Trophoblast cell (in vitro differentiated cells and primary cell): ENCODE measurements at regions not wholly inside any gene's neighbourhood (a gene's known extent, or its start where the extent isn't known, plus 50 kb on each side); places are given as distances from the start of the nearest gene placed in this dataset.
A peak's percentile ranks its signal among the peaks of the same experiment; 100 is the strongest.
"Not testable (repeated sequence)": the region's sequence is repeated elsewhere in the genome, so short reads cannot be mapped to it uniquely, and the experiment has no call there.

Experiments
- DNase-seq, 2 donors: peaks; one replicate each; pipeline ENCODE4 v3.0.0-alpha.2; 2016
- H2AFZ ChIP-seq: 2 replicates; pipeline ENCODE4 v1.6.1; 2013; ENCODE audit warnings: low read length, moderate library complexity, mild to moderate bottlenecking; ENCODE audit not compliant: insufficient read depth, poor library complexity
- H2AK5ac ChIP-seq: 2 replicates; pipeline ENCODE4 v1.6.1; 2013; ENCODE audit warnings: mild to moderate bottlenecking, low read length
- H2BK120ac ChIP-seq: 2 replicates; pipeline ENCODE4 v1.6.1; 2013; ENCODE audit warnings: low read length, mild to moderate bottlenecking, moderate library complexity; ENCODE audit not compliant: insufficient read depth, poor library complexity
- H2BK12ac ChIP-seq: 2 replicates; pipeline ENCODE4 v1.6.1; 2013; ENCODE audit warnings: mild to moderate bottlenecking, low read length, moderate library complexity
- H2BK5ac ChIP-seq: 2 replicates; pipeline ENCODE4 v1.6.1; 2013; ENCODE audit warnings: low read length, low read depth, moderate library complexity, mild to moderate bottlenecking; ENCODE audit not compliant: poor library complexity
- H3K14ac ChIP-seq: 2 replicates; pipeline ENCODE4 v1.6.1; 2013; ENCODE audit warnings: mild to moderate bottlenecking, low read length
- H3K18ac ChIP-seq: 2 replicates; pipeline ENCODE4 v1.6.1; 2013; ENCODE audit warnings: mild to moderate bottlenecking, low read length
- H3K23ac ChIP-seq: 2 replicates; pipeline ENCODE4 v1.6.1; 2013; ENCODE audit warnings: low read length
- H3K27ac ChIP-seq: 2 replicates; pipeline ENCODE4 v1.5.1; 2013; ENCODE audit warnings: low read depth, mild to moderate bottlenecking, inconsistent platforms, low read length, moderate library complexity
- H3K27me3 ChIP-seq: 2 replicates; pipeline ENCODE4 v1.6.1; 2013; ENCODE audit warnings: inconsistent platforms, mild to moderate bottlenecking, low read length, moderate library complexity; ENCODE audit not compliant: insufficient read depth
- H3K36me3 ChIP-seq, 2 experiments: 1 replicate in 1 of 2; 2 replicates in 1 of 2; pipeline ENCODE4 v1.6.1; 2013; ENCODE audit warnings: low read length in 2 of 2, mild to moderate bottlenecking in 2 of 2, moderate library complexity in 1 of 2; ENCODE audit not compliant: insufficient read depth in 2 of 2, control insufficient read depth in 1 of 2
- H3K4ac ChIP-seq: 2 replicates; pipeline ENCODE4 v1.6.1; 2013; ENCODE audit warnings: low read depth, mild to moderate bottlenecking, low read length, moderate library complexity
- H3K4me1 ChIP-seq, 2 experiments: 1 replicate in 1 of 2; 2 replicates in 1 of 2; pipeline ENCODE4 v1.6.1; 2013; ENCODE audit warnings: low read length in 2 of 2, mild to moderate bottlenecking in 2 of 2, moderate library complexity in 1 of 2; ENCODE audit not compliant: insufficient read depth in 2 of 2, control insufficient read depth in 1 of 2
- H3K4me2 ChIP-seq: 2 replicates; pipeline ENCODE4 v1.6.1; 2013; ENCODE audit warnings: inconsistent platforms, mild to moderate bottlenecking, low read length, moderate library complexity
- H3K4me3 ChIP-seq: 2 replicates; pipeline ENCODE4 v1.5.1; 2013; ENCODE audit warnings: mild to moderate bottlenecking, low read depth, low read length, inconsistent platforms
- H3K79me1 ChIP-seq: one replicate; pipeline ENCODE4 v1.6.1; 2013; ENCODE audit warnings: low read length
- H3K79me2 ChIP-seq: 2 replicates; pipeline ENCODE4 v1.6.1; 2013; ENCODE audit warnings: low read length, mild to moderate bottlenecking; ENCODE audit not compliant: control insufficient read depth, insufficient read depth, poor library complexity
- H3K9ac ChIP-seq: 2 replicates; pipeline ENCODE4 v1.6.1; 2013; ENCODE audit warnings: mild to moderate bottlenecking, low read length
- H3K9me3 ChIP-seq: 2 replicates; pipeline ENCODE4 v1.6.1; 2013; ENCODE audit warnings: low read depth, mild to moderate bottlenecking, control low read depth, inconsistent platforms, low read length; ENCODE audit not compliant: insufficient read depth
- H4K12ac ChIP-seq: 2 replicates; pipeline ENCODE4 v1.6.1; 2013; ENCODE audit warnings: low read depth, mild to moderate bottlenecking, low read length, moderate library complexity
- H4K8ac ChIP-seq: 2 replicates; pipeline ENCODE4 v1.6.1; 2013; ENCODE audit warnings: low read depth, mild to moderate bottlenecking, low read length, moderate library complexity
- H4K91ac ChIP-seq: one replicate; pipeline ENCODE4 v1.6.1; 2013; ENCODE audit warnings: low read depth, mild to moderate bottlenecking, low read length, moderate library complexity
- WGBS: extraction: QIAGEN DNeasy Blood & Tissue Kit; methylation state at CpG from one replicate; pipeline ENCODE4 v1.1.7; 2013; ENCODE audit warnings: missing lambda C conversion rate; ENCODE audit not compliant: insufficient read length, insufficient coverage; ENCODE audit errors: extremely low coverage; 5-methylcytosine and 5-hydroxymethylcytosine counted together

DNA sequence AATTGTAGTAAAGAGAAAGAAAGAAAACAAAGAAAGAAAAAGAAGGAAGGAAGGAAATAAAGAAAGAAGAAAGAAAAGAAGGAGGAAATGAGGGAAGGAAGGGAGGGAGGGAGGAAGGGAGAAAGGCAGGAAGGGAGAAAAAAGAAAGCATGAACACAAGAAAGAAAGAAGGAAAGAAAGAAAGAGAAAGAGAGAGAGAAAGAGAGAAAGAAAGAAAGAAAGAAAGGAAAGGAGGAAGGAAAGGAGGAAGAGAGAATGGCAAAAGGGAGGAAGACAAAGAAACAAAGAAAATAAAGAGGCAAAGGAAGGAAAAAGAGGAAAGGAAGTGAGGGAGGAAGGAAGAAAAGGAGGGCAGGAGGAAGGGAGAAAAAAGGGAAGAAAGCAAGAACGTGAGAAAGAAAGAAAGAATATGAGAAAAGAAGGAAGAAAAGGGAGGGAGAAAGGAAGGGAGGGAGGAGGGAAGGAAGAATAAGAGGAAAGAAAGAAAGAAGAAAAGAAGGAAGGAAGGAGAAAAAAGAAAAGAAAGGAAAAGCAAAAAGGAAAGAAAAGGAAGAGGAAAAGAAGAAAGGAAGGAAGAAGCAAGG, 2775.4 kb downstream of the RPIA start:
- WGBS: no CpG with 5 or more reads among the region's 1 CpG
- H2AFZ ChIP-seq, H3K4me1 ChIP-seq, H2BK12ac ChIP-seq, H3K14ac ChIP-seq, H3K18ac ChIP-seq, H3K4me2 ChIP-seq, H3K4ac ChIP-seq, H3K9ac ChIP-seq, H3K23ac ChIP-seq, H3K36me3 ChIP-seq, H2BK5ac ChIP-seq, H3K79me1 ChIP-seq, H3K9me3 ChIP-seq, H4K12ac ChIP-seq, H2BK120ac ChIP-seq, H3K4me3 ChIP-seq, DNase-seq, H4K91ac ChIP-seq, H3K27ac ChIP-seq, H3K27me3 ChIP-seq, H3K79me2 ChIP-seq, H2AK5ac ChIP-seq, H4K8ac ChIP-seq: not testable (repeated sequence)

DNA sequence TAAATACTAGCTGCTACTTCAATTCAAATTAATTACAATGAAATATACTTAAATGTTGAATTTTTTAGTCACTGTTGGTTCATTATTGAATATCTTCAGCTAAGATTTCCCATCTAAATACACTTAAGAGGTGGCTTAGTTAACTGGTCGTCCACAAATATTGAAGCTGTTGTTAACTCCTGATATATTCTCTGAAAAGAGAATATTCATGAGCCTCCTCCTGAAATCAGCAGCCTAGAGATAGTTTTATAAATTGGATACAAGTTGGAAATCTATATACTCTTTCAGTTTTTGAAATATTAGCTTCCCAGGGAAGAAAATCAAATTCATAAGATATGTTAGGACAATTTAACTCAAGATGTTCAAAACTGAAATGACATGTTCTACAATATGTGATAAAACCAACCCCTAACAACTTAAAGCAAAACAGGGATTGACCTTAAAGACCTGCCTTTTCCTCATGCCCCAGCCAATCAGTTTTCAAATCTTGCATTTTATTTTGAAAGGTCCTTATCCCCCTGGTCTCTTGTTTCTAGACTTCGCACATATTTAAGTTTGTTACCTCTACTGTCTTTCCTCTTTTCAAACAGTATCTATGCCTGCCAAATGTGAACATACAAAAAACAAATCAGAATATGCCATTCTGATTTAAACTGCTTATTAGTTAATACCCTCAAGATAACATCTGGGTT, 2784.9 kb downstream of the RPIA start:
- not testable (repeated sequence) for H3K23ac ChIP-seq, H3K4ac ChIP-seq, H3K36me3 ChIP-seq, H3K79me1 ChIP-seq, H3K14ac ChIP-seq, H3K18ac ChIP-seq, H3K4me1 ChIP-seq, H2AFZ ChIP-seq, H4K8ac ChIP-seq, DNase-seq, H3K27ac ChIP-seq, H3K9me3 ChIP-seq, H3K9ac ChIP-seq, H2AK5ac ChIP-seq, H3K4me2 ChIP-seq, H4K12ac ChIP-seq, H3K79me2 ChIP-seq, H2BK120ac ChIP-seq, H2BK5ac ChIP-seq, H2BK12ac ChIP-seq, H4K91ac ChIP-seq, H3K4me3 ChIP-seq
- peaks cover 17% of the 10 kb centered on the region for H3K27me3 ChIP-seq
- no CpG with 5 or more reads among the region's 2 CpGs for WGBS

DNA sequence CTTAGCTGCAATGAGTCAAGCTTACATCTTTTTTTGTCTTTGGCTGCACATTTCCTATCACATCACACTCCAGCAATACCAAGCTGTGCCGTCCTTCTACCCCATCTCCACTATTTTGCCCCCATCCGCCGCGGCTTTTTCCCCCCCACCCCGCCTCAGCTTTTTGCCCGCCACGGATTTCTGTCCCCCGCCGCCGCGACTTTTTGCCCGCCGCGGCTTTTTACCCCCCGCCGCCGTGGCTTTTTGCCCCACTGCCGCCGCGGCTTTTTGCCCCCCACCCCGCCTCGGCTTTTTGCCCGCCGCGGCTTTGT, 2785.4 kb downstream of the RPIA start:
- H3K14ac ChIP-seq, H3K18ac ChIP-seq, H3K4me3 ChIP-seq, DNase-seq, H2AFZ ChIP-seq, H2BK5ac ChIP-seq, H4K8ac ChIP-seq, H3K9ac ChIP-seq, H3K4me1 ChIP-seq, H3K36me3 ChIP-seq, H3K4me2 ChIP-seq, H3K27ac ChIP-seq, H4K91ac ChIP-seq, H3K9me3 ChIP-seq, H3K79me1 ChIP-seq, H3K23ac ChIP-seq, H2BK120ac ChIP-seq, H3K79me2 ChIP-seq, H3K4ac ChIP-seq, H4K12ac ChIP-seq, H2AK5ac ChIP-seq, H2BK12ac ChIP-seq: not testable (repeated sequence)
- no CpG with 5 or more reads among the region's 25 CpGs for WGBS
- H3K27me3 ChIP-seq: peaks cover 17% of the 10 kb centered on the region

DNA sequence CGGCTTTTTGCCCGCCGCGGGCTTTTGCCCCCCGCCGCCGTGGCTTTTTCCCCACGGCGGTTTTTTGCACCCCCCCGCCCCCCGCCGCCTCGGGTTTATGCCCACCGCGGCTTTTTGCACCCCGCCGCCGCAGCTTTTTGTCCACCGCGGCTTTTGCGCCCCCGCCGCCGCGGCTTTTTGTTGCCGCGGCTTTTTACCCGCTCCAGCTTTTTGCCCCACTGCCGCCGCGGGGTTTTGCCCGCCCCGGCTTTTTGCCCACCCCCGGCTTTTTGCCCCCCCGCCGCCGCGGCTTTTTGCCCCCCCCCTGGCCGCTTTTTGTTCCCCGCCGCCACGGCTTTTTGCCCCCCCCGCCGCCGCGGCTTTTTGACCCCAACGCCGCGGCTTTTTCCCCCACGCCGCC, 2785.8 kb downstream of the RPIA start:
- not testable (repeated sequence) for H4K12ac ChIP-seq, H3K14ac ChIP-seq, H3K9me3 ChIP-seq, H3K36me3 ChIP-seq, H3K4ac ChIP-seq, H2AK5ac ChIP-seq, H3K23ac ChIP-seq, H3K4me1 ChIP-seq, H3K9ac ChIP-seq, H2BK120ac ChIP-seq, H3K27ac ChIP-seq, H3K4me3 ChIP-seq, H2BK12ac ChIP-seq, H3K79me2 ChIP-seq, H3K18ac ChIP-seq, H4K8ac ChIP-seq, H3K79me1 ChIP-seq, H4K91ac ChIP-seq, H2BK5ac ChIP-seq
- peak overlapping the region; percentile 86 for H3K4me2 ChIP-seq
- H3K27me3 ChIP-seq: peaks cover 17% of the 10 kb centered on the region
- peak in 1 of 2 donors; percentile 1 for DNase-seq
- WGBS: no CpG with 5 or more reads among the region's 51 CpGs
- peak overlapping the region; percentile 83 for H2AFZ ChIP-seq
